Caki2 (cell line): ENCODE measurements at regions not wholly inside any gene's neighbourhood (a gene's known extent, or its start where the extent isn't known, plus 50 kb on each side); places are given as distances from the start of the nearest gene placed in this dataset.

Experiments
- DNase-seq: peaks from one replicate; pipeline ENCODE4 v3.0.0-alpha.2; 2015; ENCODE audit warnings: low read depth
- in situ Hi-C: cut with HindIII; loops from 2 replicates; pipeline ENCODE4 v1.10.0; 2016; ENCODE audit warnings: low sequenced_read_pairs, low pct_unique_long_range_greater_than_20kb, mixed read lengths

DNA sequence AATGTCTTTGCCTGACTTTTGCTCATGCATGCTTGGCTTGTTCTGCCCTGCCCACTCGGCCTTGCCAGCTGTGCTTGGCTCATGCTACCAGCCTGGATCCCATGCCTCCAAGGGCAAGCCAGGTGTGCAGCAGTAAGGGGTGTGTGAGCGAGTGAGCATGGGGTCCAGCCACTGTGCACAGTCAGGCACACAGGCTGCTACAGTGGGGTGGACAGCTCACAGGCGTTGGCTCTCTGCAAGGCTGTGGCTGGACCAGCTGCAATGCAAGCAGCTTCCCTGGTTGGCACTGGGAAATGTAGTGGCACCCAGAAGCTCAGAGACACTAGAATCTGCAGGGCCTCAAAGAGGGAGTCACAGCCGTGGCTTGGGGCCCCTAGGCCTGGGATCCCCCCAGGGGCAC lies 529.7 kb downstream of the DSC3 start:
- DNase-seq = no peak

DNA sequence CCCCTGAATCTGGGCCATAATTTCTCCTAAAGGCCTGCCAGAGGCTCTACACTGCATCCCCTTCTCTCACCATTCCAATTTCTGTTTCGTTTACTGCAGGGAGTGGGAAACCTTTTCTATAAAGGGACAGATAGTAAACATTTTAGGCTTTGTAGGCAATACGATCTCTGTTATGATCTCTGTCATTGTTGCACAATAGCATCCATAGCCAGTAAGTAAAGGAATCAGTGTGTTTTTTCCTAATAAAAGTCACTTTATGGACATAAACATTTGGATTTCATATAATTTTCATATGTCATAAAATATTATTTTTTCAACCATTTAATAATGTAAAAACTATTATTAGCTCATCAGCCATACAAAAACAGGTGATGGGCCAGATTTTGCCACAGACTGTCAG lies 531.7 kb downstream of the DSC3 start:
- in situ Hi-C loops = no loop called here
- no peak for DNase-seq

More for the DNA sequence above, 529.7 kb downstream of the DSC3 start:
- in situ Hi-C loops = no loop called here

DNA sequence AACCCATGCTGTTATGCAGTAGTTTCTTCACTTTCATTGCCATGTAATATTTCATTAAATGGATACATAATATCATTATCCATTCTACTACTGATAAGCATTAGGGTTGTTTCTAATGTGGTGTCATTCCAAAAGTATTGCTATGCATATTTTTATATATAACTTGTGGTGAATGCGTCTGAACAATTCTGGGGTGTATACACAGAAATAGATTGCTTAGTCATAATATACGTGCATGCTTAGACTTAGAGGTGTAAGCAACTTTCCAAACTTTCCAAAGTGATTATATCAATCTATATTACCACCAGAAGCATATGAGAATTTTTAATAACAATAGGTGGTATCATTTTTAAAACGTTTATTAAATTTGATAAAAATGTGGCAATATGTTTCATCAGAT lies 540.9 kb downstream of the DSC3 start:
- in situ Hi-C loops = no loop called here
- DNase-seq = no peak

GRCh38 chr18:30500240-30500945 lies 542.1 kb downstream of the DSC3 start:
- no peak for DNase-seq
- in situ Hi-C loops = no loop called here

GRCh38 chr18:30499721-30500120 lies 542.8 kb downstream of the DSC3 start:
- DNase-seq = no peak
- in situ Hi-C loops = no loop called here

DNA sequence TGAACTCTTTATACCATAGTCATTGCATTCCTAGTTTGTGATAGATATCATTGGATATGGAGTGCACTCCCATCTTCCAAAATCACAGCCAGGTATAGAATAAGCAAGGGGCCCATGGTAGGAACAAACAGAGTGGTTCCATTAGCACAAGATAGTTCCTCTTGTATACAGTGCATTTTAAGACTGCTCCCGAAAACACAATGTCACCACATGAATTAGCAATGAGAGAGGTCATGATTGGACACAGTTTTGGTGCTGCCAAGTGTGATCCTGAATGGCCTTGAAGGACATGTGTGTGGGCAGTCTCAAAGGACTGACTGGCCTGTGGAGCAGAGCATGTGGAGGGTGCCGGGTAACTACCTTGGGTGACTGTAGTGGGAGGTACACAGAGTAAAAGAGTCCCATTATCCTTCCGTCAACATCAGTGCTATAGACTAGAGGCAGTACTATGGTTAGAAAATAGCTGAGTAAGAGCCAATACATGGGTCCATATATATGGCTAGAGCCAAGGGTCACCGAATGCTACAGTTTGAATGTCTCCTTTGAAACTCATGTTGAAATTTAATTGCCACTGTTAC lies 549.9 kb downstream of the DSC3 start:
- in situ Hi-C loops = no loop called here
- no peak for DNase-seq

DNA sequence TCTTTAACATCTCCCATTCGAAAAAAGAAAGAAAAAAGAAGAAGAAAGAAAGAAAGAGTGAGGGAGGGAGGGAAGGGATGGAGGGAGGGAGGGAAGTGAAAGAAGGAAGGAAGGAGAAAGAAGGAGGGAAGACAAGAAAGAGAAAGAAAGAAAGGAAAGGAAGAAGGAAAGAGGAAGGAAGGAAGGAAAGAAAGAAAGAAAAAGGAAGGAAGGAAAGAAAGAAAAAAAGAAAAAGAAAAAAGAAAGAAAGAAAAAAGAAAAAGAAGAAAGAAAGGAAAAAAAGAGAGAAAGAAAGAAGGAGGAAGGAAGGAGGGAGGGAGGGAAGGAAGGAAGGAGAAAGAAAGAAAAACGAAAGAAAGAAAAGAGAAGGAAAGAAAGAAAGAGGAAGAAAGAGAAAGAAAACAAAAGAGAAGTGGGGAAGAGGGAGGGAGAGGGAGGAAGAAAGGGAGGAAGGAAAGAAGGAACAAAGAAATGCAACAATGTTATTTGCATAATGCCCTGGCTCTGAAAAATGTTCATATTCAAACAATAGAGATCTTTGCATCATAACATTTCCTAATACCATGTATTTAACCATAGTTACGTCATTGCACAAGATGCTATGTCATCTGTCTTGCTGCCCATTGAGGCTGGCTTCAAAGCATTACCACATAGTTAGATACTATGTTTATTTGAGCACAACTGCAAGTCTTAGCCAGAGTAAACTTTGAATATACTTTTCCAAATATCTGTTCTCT lies 550.6 kb downstream of the DSC3 start:
- in situ Hi-C loops = no loop called here
- DNase-seq = no peak

GRCh38 chr18:30489890-30490643 lies 552.5 kb downstream of the DSC3 start:
- in situ Hi-C loops = no loop called here

GRCh38 chr18:30487962-30488361 lies 554.6 kb downstream of the DSC3 start:
- in situ Hi-C loops = no loop called here
- no peak for DNase-seq

More at GRCh38 chr18:30489890-30490643, 552.5 kb downstream of the DSC3 start:
- no peak for DNase-seq

DNA sequence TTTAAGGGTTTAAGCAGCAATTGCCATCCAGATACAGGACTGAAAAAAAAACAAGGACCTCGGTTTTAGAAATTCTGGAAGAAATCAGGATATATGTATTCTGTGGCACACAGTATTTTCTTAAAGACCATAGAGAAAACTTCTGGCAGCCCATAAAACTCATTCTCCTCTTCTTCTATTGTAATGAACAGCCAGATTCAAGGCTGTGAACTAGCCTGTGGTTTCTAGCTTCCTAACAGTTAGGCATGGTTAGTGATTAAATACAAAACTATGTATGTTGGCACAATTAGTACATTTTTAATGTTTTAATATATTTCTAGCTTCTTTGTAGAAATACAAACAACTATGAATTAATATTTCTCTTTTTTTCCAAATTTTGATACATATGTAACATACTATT lies 555.7 kb downstream of the DSC3 start:
- in situ Hi-C loops = no loop called here
- DNase-seq = no peak

DNA sequence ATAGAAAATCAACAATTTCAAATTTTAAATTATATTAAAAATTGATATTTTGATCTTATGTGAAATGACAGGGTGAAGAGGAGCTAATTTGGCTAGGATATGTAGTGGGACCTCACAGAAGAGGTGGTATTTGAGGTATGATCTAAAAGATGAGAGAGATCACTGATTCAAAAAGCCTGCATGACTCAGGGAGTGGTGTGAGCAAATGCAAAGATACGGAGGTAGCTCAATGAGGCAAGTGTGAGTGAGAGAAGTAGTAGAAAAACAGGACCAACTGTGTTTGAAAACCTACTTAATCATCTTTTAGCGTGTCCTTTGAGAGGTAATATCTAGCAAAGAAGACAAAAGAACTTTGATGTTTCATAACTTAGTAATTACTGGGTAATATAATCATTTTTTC lies 557.5 kb downstream of the DSC3 start:
- in situ Hi-C loops = no loop called here

GRCh38 chr18:30481871-30482270 lies 560.7 kb downstream of the DSC3 start:
- no peak for DNase-seq
- in situ Hi-C loops = no loop called here

More for the DNA sequence above, 557.5 kb downstream of the DSC3 start:
- no peak for DNase-seq

DNA sequence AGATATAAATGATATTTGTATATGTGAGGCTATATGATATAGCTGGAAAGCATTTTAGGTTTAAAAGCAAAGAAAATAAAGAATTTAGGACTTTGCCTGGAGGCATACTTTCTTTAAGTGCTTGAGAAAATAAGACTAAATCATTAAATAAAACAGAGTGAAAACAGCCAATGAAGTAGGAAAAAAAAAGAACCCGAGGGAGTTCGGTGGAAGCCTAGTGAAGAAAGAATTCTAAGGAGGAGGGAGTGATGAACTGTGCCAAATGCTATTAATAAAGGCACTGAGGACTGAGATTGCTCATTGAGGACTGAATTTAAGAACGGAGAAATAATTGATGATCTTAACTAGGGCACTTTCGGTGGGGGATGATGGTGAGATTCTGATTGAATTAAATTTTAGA lies 573.5 kb downstream of the DSC3 start:
- in situ Hi-C loops = no loop called here
- DNase-seq = no peak

DNA sequence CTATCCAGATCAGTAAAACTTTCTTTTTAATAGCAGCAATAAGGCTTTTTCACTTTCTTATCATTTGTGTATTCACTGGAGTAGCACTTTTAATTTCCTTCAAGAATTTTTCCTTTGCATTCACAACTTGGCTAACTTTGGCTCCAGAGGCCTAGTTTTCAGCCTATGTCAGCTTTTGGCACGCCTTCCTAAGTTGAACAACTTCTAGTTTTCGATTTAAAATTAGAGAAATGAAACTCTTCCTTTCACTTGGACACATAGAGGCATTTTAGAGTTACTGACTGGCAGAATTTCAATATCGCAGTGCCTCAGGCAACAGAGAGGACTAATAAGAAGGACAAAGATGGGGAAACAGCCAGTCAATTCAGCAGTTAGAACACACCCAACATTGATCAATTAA lies 577.4 kb downstream of the DSC3 start:
- in situ Hi-C loops = no loop called here
- no peak for DNase-seq

GRCh38 chr18:30457156-30457555 lies 585.4 kb downstream of the DSC3 start:
- in situ Hi-C loops = no loop called here
- DNase-seq = no peak

- in situ Hi-C loops = no loop called here
- no peak for DNase-seq
Observed at GRCh38 chr18:30455741-30456140, 586.8 kb downstream of the DSC3 start.

DNA sequence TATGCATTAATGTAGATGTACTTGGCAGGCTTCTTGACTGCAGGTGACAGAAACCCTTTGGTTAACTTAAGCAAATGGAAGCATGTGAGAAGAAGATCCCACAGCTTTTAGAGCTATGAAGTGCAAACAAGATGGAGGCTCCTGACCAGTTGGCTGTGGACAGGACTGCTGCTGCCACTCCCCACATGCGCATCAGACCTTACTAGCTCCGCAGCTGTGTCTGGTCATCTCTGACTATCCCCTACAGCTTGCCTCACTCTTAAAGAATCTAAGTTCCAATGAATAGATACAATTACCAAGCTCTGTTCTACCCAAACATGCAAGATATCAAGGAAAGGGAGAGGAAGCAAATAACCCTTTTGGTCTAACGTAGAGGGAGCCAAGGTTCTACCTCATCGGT lies 587.6 kb downstream of the DSC3 start:
- DNase-seq = no peak
- in situ Hi-C loops = no loop called here

DNA sequence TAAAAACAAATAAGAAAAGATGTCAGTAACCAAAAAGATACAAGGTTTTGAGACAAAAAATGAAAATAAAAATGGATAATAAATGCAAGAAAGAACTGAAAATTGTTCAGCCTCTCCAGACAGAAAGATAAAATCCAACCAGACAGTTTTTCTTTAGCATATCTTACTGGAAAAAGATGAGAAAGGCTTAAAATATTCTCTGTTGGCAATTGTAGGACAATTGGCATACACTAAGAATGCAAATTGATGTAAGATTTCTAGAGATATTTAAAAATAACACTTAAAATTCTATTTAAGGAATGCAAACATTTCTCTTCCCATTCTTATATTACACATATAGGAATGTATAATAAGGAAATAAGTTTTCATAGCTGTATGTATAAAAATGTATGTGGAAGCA lies 590.6 kb downstream of the DSC3 start:
- DNase-seq = no peak
- in situ Hi-C loops = no loop called here

DNA sequence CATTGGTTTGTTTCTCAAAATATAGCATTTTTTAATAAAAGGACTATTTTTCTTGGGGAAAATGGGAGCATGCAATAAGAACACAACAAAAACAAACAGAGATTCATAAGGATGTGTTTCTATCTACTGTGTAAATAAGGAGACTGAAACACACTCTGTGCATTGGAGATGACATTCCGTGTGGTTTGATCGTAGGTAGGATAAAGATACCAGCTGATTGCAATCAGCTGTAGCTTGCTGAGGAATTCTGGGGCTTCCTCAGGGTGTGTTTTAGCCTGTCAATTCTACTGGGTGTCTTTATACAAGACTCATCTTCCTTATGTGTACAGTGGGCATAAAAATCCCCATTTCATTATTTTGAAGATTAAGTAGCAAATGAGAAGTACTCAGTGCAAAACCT lies 591.6 kb downstream of the DSC3 start:
- in situ Hi-C loops = no loop called here
- DNase-seq = no peak
